8988T (cell line): ENCODE measurements at regions not wholly inside any gene's neighbourhood (a gene's known extent, or its start where the extent isn't known, plus 50 kb on each side); places are given as distances from the start of the nearest gene placed in this dataset.
"Not testable (repeated sequence)": the region's sequence is repeated elsewhere in the genome, so short reads cannot be mapped to it uniquely, and the experiment has no call there.

Experiments
- DNase-seq: peaks from one replicate; pipeline ENCODE4 v3.0.0; 2011

DNA sequence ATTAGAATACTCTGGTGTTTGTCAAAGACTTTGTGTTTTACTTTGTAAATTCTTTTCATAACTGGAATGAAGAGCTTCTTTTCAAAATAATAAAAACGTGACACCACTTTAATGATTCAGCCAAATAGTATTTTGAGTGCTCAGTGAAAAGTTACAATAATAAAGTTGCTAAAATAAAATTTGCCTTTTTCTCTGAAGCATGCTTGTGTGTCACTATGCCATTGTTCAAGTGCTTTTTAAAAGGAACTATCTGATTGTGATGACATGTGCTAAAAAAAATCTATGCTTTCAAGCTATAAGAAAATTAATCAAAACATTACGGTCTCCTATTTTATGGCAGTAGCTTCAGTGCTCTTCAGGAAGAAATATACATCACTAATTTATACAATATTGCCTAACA, 1290.5 kb upstream of the B3GALT2 start:
- no peak for DNase-seq

DNA sequence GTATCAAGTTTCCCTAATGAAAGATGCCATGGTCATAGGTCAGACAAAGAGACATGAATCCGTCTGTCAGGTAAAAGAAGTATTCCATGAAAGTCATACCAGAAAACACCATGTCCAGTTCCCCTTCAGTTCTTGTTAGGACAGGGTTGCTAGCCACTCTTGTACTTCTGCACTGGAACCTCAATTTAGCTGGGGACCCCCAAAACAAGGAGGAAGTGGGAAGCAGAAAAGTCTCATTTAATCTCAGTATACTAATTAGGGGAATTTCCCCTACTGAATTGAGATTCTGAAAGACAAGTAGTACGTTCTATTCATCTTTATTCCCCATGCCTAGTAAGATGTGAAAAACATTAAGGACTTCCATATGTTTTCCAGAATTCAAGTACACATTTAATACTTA, 1289.9 kb upstream of the B3GALT2 start:
- DNase-seq: no peak

DNA sequence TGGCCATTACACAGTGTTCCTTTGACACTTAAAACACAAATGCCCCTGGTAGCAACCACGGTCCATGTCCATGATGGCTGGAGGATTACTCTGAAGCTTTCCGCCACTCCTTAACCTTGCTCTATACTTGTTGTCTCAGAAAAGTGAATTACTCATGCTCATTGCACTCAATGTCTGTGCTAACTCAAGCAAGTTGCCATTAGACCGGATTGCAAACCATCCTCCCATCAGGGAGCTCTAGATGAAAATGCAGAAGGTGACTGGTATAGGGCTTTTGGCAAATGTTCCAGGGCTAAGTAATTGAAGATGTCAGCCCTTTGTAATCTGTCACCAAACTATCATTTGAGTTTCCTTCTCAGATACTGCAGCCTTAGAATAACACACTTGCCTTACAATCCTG, 1288.3 kb upstream of the B3GALT2 start:
- no peak for DNase-seq

DNA sequence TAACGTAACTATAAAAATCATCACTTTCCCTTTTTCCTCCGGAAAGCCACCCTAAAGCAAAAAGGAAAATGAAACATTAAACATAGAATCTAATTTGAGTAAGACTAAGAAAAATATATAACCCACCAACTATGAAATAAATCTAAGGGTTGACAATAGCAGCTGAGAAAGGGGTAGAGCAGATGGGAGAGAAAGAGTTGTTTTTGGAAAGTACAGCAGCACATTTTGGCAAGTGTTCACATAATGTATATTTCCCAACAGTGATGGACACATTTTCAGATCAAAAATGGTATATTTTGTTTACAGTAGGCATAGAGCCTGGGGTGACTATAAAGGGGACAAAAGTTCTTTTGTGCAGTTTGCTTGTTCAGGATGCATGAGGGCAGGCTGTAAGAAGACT, 1287.4 kb upstream of the B3GALT2 start:
- DNase-seq: no peak

GRCh38 chr1:194469282-194469681, 1282.9 kb upstream of the B3GALT2 start:
- DNase-seq: no peak

- DNase-seq: no peak
Measured at GRCh38 chr1:194466706-194467105, 1280.3 kb upstream of the B3GALT2 start.

GRCh38 chr1:194447636-194448035, 1261.2 kb upstream of the B3GALT2 start:
- no peak for DNase-seq

DNA sequence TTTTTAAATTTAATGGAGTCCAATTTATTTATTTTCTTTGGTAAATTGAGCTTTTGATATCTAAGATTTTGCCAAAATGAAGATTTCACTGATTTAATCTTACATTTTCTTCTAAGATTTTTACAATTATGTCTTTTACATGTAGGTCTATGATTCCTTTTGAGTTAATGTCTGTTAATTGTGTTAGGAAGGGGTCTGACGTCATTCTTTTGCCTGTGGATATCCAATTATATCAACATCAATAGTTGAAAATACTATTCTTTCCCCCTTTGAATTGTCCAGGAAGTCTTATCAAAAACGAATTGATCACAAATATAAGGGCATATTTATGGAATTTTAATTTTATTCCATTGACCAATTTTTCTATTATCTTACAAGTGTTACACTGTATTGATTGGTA, 1258.8 kb upstream of the B3GALT2 start:
- DNase-seq: no peak

DNA sequence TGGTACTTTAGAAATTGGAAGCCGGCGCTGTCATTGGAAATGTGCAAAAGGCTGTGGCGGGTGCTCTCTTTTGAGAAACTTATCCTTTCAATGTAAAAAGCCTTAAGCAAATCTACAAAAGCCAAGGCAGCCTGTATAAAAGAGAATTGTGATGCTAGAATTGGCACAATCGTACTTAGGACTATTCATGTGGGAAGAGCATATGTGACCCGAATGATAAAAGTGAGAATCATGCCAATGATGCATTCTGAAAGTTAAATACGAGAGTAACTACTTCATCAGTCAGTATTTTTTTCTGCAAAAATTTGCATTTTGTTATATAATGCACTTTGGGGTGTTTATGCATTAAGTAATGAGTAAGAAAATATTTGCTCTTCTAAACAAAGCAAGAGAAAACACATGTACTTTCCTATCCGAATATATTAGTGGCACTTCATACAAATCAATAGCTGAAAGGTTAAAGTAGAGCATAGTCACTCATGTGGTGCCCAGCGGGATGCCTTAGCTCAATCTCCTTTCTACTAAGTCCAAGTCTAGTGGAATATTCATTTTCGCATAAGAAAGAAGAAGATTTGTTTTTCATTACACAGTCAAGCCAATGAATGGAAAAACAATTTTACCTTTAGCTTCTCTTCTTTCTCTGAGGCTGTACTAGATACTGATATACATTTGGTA, 1256.6 kb upstream of the B3GALT2 start:
- DNase-seq: no peak

GRCh38 chr1:194437135-194437534, 1250.7 kb upstream of the B3GALT2 start:
- no peak for DNase-seq

- no peak for DNase-seq
Measured at GRCh38 chr1:194431121-194431520, 1244.7 kb upstream of the B3GALT2 start.

GRCh38 chr1:194420706-194421105, 1234.3 kb upstream of the B3GALT2 start:
- DNase-seq: no peak

DNA sequence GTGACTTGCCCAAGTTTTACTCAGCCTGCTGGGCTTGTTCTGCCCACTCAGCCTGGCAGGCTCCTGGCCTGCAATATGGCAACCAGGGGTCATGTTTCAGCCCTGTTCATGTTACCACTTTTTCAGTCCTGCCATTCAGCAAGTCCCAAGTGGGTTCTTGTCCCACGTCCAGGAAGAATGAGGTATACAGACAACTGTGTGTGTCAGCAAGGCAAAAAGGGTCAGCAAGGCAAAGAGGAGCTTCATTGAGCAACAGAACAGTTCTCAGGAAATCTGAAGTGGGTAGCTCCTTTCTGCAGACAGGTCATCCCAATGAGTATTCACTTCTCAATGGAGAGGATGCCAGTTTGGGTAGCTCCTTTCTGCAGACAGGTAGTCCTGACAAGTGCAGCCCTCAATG, 1233.3 kb upstream of the B3GALT2 start:
- no peak for DNase-seq

- no peak for DNase-seq
Measured at GRCh38 chr1:194410756-194411155, 1224.3 kb upstream of the B3GALT2 start.

DNA sequence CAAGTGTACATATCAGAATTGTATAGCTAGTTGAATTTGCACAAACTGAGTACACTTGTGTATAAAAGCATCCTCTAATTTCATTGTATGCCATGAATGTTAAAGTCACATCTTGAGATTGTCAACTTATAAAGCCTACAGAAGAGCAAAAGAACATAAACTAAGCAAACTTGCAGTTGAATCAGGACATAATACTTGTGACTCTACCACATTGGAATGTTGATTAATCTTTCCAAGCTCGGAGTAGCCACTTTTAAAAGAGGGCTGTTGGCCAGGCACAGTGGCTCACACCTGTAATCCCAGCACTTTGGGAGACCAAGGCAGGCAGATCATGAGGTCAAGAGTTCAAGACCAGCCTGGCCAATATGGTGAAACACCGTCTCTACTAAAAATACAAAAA, 1220.8 kb upstream of the B3GALT2 start:
- not testable (repeated sequence) for DNase-seq

DNA sequence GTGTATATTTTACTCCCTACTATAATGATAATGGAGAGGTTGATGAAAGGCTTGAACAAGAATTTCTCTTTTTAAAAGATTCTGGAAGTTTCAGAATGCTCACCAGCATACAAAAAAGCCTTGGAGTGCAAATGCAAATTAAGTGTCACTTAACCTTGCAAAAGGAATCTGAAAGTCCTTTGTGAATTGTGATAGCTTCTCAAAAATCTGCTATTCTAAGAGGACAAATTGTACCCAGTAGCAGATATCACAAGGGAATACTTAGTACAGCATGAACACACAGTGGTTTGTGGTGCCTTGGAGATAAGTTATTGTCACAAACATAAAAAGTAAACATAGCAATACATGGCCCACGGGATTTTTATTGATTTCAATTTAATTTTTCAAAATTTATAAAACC, 1208.3 kb upstream of the B3GALT2 start:
- no peak for DNase-seq

GRCh38 chr1:194387531-194387930, 1201.1 kb upstream of the B3GALT2 start:
- DNase-seq: no peak

GRCh38 chr1:194378517-194378916, 1192.1 kb upstream of the B3GALT2 start:
- no peak for DNase-seq

- DNase-seq: no peak
Measured at GRCh38 chr1:194374649-194375048, 1188.2 kb upstream of the B3GALT2 start.

- no peak for DNase-seq
Measured at GRCh38 chr1:194372266-194372665, 1185.9 kb upstream of the B3GALT2 start.

DNA sequence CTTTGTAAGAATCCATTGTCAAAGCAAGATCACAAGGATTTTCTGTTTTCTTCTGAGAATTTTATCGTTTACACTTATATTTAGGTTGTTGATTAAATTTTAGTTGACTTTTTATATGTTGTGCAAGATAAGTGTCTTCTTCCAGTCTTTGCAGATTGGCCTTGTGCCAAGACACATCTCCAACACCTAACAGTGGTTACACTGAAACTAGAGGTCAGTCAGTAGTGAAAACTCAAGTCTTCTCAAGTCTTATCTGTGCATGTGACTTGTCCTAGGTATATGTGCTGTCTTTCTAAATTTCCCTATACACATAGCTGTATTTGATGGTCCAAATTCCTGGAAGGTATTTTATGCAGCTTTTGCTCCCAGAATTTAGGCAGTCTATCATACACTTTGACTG, 1183.2 kb upstream of the B3GALT2 start:
- no peak for DNase-seq

DNA sequence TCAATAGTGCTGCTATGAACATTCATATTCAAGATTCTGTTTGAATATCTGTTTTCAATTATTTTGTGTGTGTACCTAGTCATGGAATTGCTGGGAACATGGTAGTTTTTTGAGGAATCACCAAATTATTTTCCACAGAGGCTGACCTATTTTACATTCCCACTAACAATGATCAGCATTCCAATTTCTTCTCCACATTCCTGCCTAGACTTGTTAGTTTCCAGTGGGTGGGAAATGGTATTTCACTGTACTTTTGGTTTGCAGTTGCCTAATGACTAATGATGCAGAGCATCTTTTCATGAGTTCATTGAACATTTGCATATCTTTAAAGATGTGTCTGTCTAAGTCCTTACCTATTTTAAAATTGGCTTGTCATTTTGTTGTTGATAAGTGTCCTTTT, 1182.6 kb upstream of the B3GALT2 start:
- DNase-seq: no peak

GRCh38 chr1:194367121-194367520, 1180.7 kb upstream of the B3GALT2 start:
- no peak for DNase-seq

GRCh38 chr1:194366705-194367104, 1180.3 kb upstream of the B3GALT2 start:
- DNase-seq: no peak

DNA sequence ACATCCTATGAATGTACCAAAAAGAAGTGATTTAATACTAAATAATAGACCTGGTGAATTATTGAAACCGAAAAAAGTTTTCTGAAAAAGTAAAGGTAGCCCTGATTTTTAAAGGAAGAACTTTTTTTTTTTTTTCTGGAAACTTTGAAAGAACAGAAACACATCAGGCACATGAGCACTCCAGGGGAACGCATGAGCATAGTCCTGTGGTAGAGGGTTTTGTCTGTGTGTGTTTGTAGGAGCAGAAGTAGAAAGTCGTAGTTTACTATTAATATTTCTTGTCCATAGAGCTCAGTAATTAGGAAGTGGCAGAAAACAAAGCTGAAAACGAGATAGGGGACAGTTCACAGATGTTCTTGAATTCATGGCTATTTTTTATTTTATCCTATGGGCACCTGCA, 1175.9 kb upstream of the B3GALT2 start:
- no peak for DNase-seq
